GM23338 (cell line): ENCODE measurements at regions not wholly inside any gene's neighbourhood (a gene's known extent, or its start where the extent isn't known, plus 50 kb on each side); places are given as distances from the start of the nearest gene placed in this dataset.

Source experiments
- ATAC-seq: fragments of 200-7000 bp; cut with Tn5 transposase; 3 replicates; pipeline ENCODE4 v1.9.1; 2020
- DNase-seq: peaks from one replicate; pipeline ENCODE4 v3.0.0-alpha.2; 2015; ENCODE audit warnings: low spot score
- H2AFZ ChIP-seq: fragments of 200-600 bp; sonication (generic); 2 replicates; pipeline ENCODE4 v1.8.0; 2016; ENCODE audit warnings: antibody characterized with exemption, mild to moderate bottlenecking, moderate library complexity
- H3F3A ChIP-seq: fragments of 200-600 bp; sonication (generic); replicated peaks from 2 replicates; pipeline ENCODE4 v1.8.0; 2017; ENCODE audit warnings: antibody characterized with exemption, mixed run types, low read depth
- H3K27ac ChIP-seq: fragments of 200-600 bp; sonication (generic); 2 replicates; pipeline ENCODE4 v1.6.1; 2016; ENCODE audit warnings: low read depth
- H3K27me3 ChIP-seq: fragments of 200-600 bp; sonication (generic); 2 replicates; pipeline ENCODE4 v1.8.0; 2016; ENCODE audit warnings: mild to moderate bottlenecking, mixed run types, moderate library complexity; ENCODE audit not compliant: insufficient read depth
- H3K36me3 ChIP-seq: fragments of 200-600 bp; sonication (generic); 2 replicates; pipeline ENCODE4 v1.8.0; 2016; ENCODE audit warnings: mild to moderate bottlenecking; ENCODE audit not compliant: insufficient read depth
- H3K4me1 ChIP-seq: fragments of 200-600 bp; sonication (generic); 2 replicates; pipeline ENCODE4 v1.8.0; 2016; ENCODE audit warnings: mild to moderate bottlenecking, moderate library complexity; ENCODE audit not compliant: insufficient read depth
- H3K4me2 ChIP-seq: fragments of 200-600 bp; sonication (generic); 2 replicates; pipeline ENCODE4 v1.7.1; 2017; ENCODE audit warnings: mixed run types
- H3K4me3 ChIP-seq: fragments of 200-600 bp; sonication (generic); 2 replicates; pipeline ENCODE4 v1.6.1; 2016; ENCODE audit warnings: mixed run types
- H3K79me2 ChIP-seq: fragments of 200-600 bp; sonication (generic); replicated peaks from 2 replicates; pipeline ENCODE4 v1.8.0; 2017; ENCODE audit warnings: mild to moderate bottlenecking; ENCODE audit not compliant: insufficient read depth
- H3K9me2 ChIP-seq: fragments of 200-600 bp; sonication (generic); 2 replicates; pipeline ENCODE4 v1.8.0; 2017; ENCODE audit not compliant: insufficient read depth
- H4K20me1 ChIP-seq: fragments of 200-600 bp; sonication (generic); replicated peaks from 2 replicates; pipeline ENCODE4 v1.8.0; 2017; ENCODE audit warnings: mild to moderate bottlenecking; ENCODE audit not compliant: insufficient read depth
- H3K27ac Mint-ChIP-seq: 2 replicates; pipeline ENCODE4 v1.8.0; 2020; ENCODE audit warnings: inconsistent platforms, mild to moderate bottlenecking, moderate library complexity, mixed read lengths
- H3K27me3 Mint-ChIP-seq: 3 replicates; pipeline ENCODE4 v1.8.0; 2022; ENCODE audit warnings: low read depth, mild to moderate bottlenecking, moderate library complexity, mixed read lengths, inconsistent platforms; ENCODE audit not compliant: insufficient read depth, poor library complexity
- H3K36me3 Mint-ChIP-seq: 3 replicates; pipeline ENCODE4 v1.8.0; 2021; ENCODE audit warnings: low read depth, mild to moderate bottlenecking, inconsistent platforms, moderate library complexity, mixed read lengths
- H3K4me1 Mint-ChIP-seq: 3 replicates; pipeline ENCODE4 v1.8.0; 2020; ENCODE audit warnings: mild to moderate bottlenecking, inconsistent platforms, mixed read lengths
- H3K4me3 Mint-ChIP-seq: 3 replicates; pipeline ENCODE4 v1.8.0; 2021; ENCODE audit warnings: moderate library complexity, mild to moderate bottlenecking, inconsistent platforms, mixed read lengths
- H3K9me3 Mint-ChIP-seq: 3 replicates; pipeline ENCODE4 v1.8.0; 2020; ENCODE audit warnings: moderate library complexity, mild to moderate bottlenecking, inconsistent platforms, mixed read lengths
- CREB1 ChIP-seq: fragments of 250-450 bp; sonication (Bioruptor Pico); IDR thresholded peaks from 2 replicates; pipeline ENCODE4 v1.5.0; 2020; ENCODE audit warnings: low read depth, mild to moderate bottlenecking, moderate library complexity
- EZH2 ChIP-seq: fragments of 200-600 bp; sonication (generic); IDR thresholded peaks from one replicate; pipeline ENCODE4 v1.8.0; 2017; ENCODE audit warnings: antibody characterized with exemption, mild to moderate bottlenecking, low read depth; ENCODE audit not compliant: unreplicated experiment
- EZH2phosphoT487 ChIP-seq: fragments of 200-600 bp; sonication (generic); IDR thresholded peaks from one replicate; pipeline ENCODE4 v1.8.1; 2018; ENCODE audit warnings: antibody characterized with exemption; ENCODE audit not compliant: unreplicated experiment
- NANOG ChIP-seq: IDR thresholded peaks from 2 replicates; pipeline ENCODE4 v1.6.1; 2016; ENCODE audit warnings: antibody characterized with exemption, borderline replicate concordance
- ZNF331 ChIP-seq: fragments of 250-450 bp; sonication (Bioruptor Pico); IDR thresholded peaks from 2 replicates; pipeline ENCODE4 v1.5.0; 2020; ENCODE audit warnings: low read depth, mild to moderate bottlenecking, moderate library complexity
- TF ChIP-seq, protein P1 (sequence below): fragments of 250-450 bp; sonication (Bioruptor Pico); IDR thresholded peaks from 2 replicates; pipeline ENCODE4 v1.5.0; 2020; ENCODE audit warnings: mild to moderate bottlenecking, moderate library complexity
- TF ChIP-seq, protein P2 (sequence below), 2 experiments: fragments of 200-600 bp in 1 of 2; sonication (generic) in 1 of 2; conservative IDR thresholded peaks; 2 replicates each; pipeline versions ENCODE4 v1.5.1 to v1.6.1; 2016 to 2017; ENCODE audit warnings: antibody characterized with exemption in 2 of 2, low read depth in 2 of 2, mild to moderate bottlenecking in 2 of 2, moderate library complexity in 1 of 2

GRCh38 chr4:128565054-128565453, 244.4 kb upstream of the JADE1 start:
- no peak overlapping the region for H3K4me3 Mint-ChIP-seq
- H3K79me2 ChIP-seq = no peaks in the 10 kb centered on the region

More at GRCh38 chr4:128565054-128565453, 244.4 kb upstream of the JADE1 start:
- Mint-ChIP-seq H3K27me3 (peaks cover 5% of the 10 kb centered on the region), H3K27ac (no peak overlapping the region), H3K4me1 (peaks cover 40% of the 10 kb centered on the region), H3K9me3 (no peaks in the 10 kb centered on the region), H3K36me3 (no peaks in the 10 kb centered on the region)
- no peaks in the 10 kb centered on the region; the same call in 1 of the 2 replicates for H3F3A ChIP-seq
- no peaks in the 10 kb centered on the region for H3K9me2 ChIP-seq
- no peak for DNase-seq
- H4K20me1 ChIP-seq = no peaks in the 10 kb centered on the region
- peak overlapping the region; percentile 20; the same call in 1 of the 2 replicates for H2AFZ ChIP-seq
- H3K4me1 ChIP-seq = peaks cover 21% of the 10 kb centered on the region
- no peak overlapping the region for H3K4me2 ChIP-seq
- no peak overlapping the region for H3K27ac ChIP-seq
- TF ChIP-seq CREB1 (CRISPR knock-in tag) (no peak), EZH2 (no peak), ZNF331 (no peak), EZH2phosphoT487 (no peak), NANOG (no peak)
- TF ChIP-seq, protein P1, sequence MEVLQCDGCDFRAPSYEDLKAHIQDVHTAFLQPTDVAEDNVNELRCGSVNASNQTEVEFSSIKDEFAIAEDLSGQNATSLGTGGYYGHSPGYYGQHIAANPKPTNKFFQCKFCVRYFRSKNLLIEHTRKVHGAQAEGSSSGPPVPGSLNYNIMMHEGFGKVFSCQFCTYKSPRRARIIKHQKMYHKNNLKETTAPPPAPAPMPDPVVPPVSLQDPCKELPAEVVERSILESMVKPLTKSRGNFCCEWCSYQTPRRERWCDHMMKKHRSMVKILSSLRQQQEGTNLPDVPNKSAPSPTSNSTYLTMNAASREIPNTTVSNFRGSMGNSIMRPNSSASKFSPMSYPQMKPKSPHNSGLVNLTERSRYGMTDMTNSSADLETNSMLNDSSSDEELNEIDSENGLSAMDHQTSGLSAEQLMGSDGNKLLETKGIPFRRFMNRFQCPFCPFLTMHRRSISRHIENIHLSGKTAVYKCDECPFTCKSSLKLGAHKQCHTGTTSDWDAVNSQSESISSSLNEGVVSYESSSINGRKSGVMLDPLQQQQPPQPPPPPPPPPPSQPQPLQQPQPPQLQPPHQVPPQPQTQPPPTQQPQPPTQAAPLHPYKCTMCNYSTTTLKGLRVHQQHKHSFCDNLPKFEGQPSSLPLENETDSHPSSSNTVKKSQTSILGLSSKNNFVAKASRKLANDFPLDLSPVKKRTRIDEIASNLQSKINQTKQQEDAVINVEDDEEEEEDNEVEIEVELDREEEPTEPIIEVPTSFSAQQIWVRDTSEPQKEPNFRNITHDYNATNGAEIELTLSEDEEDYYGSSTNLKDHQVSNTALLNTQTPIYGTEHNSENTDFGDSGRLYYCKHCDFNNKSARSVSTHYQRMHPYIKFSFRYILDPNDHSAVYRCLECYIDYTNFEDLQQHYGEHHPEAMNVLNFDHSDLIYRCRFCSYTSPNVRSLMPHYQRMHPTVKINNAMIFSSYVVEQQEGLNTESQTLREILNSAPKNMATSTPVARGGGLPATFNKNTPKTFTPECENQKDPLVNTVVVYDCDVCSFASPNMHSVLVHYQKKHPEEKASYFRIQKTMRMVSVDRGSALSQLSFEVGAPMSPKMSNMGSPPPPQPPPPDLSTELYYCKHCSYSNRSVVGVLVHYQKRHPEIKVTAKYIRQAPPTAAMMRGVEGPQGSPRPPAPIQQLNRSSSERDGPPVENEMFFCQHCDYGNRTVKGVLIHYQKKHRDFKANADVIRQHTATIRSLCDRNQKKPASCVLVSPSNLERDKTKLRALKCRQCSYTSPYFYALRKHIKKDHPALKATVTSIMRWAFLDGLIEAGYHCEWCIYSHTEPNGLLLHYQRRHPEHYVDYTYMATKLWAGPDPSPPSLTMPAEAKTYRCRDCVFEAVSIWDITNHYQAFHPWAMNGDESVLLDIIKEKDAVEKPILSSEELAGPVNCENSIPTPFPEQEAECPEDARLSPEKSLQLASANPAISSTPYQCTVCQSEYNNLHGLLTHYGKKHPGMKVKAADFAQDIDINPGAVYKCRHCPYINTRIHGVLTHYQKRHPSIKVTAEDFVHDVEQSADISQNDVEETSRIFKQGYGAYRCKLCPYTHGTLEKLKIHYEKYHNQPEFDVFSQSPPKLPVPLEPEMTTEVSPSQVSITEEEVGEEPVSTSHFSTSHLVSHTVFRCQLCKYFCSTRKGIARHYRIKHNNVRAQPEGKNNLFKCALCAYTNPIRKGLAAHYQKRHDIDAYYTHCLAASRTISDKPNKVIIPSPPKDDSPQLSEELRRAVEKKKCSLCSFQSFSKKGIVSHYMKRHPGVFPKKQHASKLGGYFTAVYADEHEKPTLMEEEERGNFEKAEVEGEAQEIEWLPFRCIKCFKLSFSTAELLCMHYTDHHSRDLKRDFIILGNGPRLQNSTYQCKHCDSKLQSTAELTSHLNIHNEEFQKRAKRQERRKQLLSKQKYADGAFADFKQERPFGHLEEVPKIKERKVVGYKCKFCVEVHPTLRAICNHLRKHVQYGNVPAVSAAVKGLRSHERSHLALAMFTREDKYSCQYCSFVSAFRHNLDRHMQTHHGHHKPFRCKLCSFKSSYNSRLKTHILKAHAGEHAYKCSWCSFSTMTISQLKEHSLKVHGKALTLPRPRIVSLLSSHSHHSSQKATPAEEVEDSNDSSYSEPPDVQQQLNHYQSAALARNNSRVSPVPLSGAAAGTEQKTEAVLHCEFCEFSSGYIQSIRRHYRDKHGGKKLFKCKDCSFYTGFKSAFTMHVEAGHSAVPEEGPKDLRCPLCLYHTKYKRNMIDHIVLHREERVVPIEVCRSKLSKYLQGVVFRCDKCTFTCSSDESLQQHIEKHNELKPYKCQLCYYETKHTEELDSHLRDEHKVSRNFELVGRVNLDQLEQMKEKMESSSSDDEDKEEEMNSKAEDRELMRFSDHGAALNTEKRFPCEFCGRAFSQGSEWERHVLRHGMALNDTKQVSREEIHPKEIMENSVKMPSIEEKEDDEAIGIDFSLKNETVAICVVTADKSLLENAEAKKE (CRISPR knock-in tag) = no peak
- TF ChIP-seq, protein P2, sequence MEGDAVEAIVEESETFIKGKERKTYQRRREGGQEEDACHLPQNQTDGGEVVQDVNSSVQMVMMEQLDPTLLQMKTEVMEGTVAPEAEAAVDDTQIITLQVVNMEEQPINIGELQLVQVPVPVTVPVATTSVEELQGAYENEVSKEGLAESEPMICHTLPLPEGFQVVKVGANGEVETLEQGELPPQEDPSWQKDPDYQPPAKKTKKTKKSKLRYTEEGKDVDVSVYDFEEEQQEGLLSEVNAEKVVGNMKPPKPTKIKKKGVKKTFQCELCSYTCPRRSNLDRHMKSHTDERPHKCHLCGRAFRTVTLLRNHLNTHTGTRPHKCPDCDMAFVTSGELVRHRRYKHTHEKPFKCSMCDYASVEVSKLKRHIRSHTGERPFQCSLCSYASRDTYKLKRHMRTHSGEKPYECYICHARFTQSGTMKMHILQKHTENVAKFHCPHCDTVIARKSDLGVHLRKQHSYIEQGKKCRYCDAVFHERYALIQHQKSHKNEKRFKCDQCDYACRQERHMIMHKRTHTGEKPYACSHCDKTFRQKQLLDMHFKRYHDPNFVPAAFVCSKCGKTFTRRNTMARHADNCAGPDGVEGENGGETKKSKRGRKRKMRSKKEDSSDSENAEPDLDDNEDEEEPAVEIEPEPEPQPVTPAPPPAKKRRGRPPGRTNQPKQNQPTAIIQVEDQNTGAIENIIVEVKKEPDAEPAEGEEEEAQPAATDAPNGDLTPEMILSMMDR (conservative IDR thresholded peaks at IDR 0.05; ENCODE audit: low read depth in 2 of 2) = no peak
- ATAC-seq = no peak
- no peaks in the 10 kb centered on the region for H3K27me3 ChIP-seq
- no peak overlapping the region for H3K4me3 ChIP-seq
- H3K36me3 ChIP-seq = no peaks in the 10 kb centered on the region
